ENCODE measurements at regions not wholly inside any gene's neighbourhood (a gene's known extent, or its start where the extent isn't known, plus 50 kb on each side); places are given as distances from the start of the nearest gene placed in this dataset.

GRCh38 chr6:44538131-44538806 lies 150.8 kb downstream of the CDC5L start:
- TF ChIP-seq NFIC (IDR thresholded peaks at IDR 0.05) (no peak), EGR1 (IDR thresholded peaks at IDR 0.05) (no peak), TEAD4 (IDR thresholded peaks at IDR 0.05) (no peak), YY1 (IDR thresholded peaks at IDR 0.05; ENCODE audit: low read depth) (no peak), TAF1 (IDR thresholded peaks at IDR 0.05; ENCODE audit: low read depth) (no peak), REST (IDR thresholded peaks at IDR 0.05; ENCODE audit: low read depth) (no peak), ZBTB7A (IDR thresholded peaks at IDR 0.05; ENCODE audit: low read depth) (no peak)

GRCh38 chr6:44538807-44539201 lies 151.3 kb downstream of the CDC5L start:
- no peak for TF ChIP-seq TAF1 (IDR thresholded peaks at IDR 0.05; ENCODE audit: low read depth)
- TF ChIP-seq ZBTB7A (IDR thresholded peaks at IDR 0.05; ENCODE audit: low read depth): no peak
- no peak for TF ChIP-seq MAX (IDR thresholded peaks at IDR 0.05)
- no peak for TF ChIP-seq USF1 (IDR thresholded peaks at IDR 0.05)
- TF ChIP-seq CREB1 (IDR thresholded peaks at IDR 0.05; ENCODE audit: low read depth): no peak
- TF ChIP-seq REST (IDR thresholded peaks at IDR 0.05; ENCODE audit: low read depth): no peak
- TF ChIP-seq EGR1 (IDR thresholded peaks at IDR 0.05): no peak
- no peak for TF ChIP-seq FOXM1 (IDR thresholded peaks at IDR 0.05; ENCODE audit: borderline replicate concordance, low read depth)
- no peak for TF ChIP-seq YY1 (IDR thresholded peaks at IDR 0.05; ENCODE audit: low read depth)
- TF ChIP-seq CEBPB (IDR thresholded peaks at IDR 0.05): no peak
- no peak for TF ChIP-seq NFIC (IDR thresholded peaks at IDR 0.05)
- no peak for TF ChIP-seq TCF12 (IDR thresholded peaks at IDR 0.05; ENCODE audit: low read depth)
- TF ChIP-seq EP300 (IDR thresholded peaks at IDR 0.05; ENCODE audit: borderline replicate concordance): no peak
- no peak for TF ChIP-seq RAD21 (IDR thresholded peaks at IDR 0.05; ENCODE audit: low read depth)
- no peak for TF ChIP-seq TEAD4 (IDR thresholded peaks at IDR 0.05)

- TF ChIP-seq YY1 (IDR thresholded peaks at IDR 0.05; ENCODE audit: low read depth) (no peak), TAF1 (IDR thresholded peaks at IDR 0.05; ENCODE audit: low read depth) (no peak), CREB1 (IDR thresholded peaks at IDR 0.05; ENCODE audit: low read depth) (no peak), EGR1 (IDR thresholded peaks at IDR 0.05) (no peak), FOXM1 (IDR thresholded peaks at IDR 0.05; ENCODE audit: borderline replicate concordance, low read depth) (no peak), ZBTB7A (IDR thresholded peaks at IDR 0.05; ENCODE audit: low read depth) (no peak), TCF12 (IDR thresholded peaks at IDR 0.05; ENCODE audit: low read depth) (no peak), NFIC (IDR thresholded peaks at IDR 0.05) (no peak), RAD21 (IDR thresholded peaks at IDR 0.05; ENCODE audit: low read depth) (no peak), CEBPB (IDR thresholded peaks at IDR 0.05) (no peak), TEAD4 (IDR thresholded peaks at IDR 0.05) (no peak), REST (IDR thresholded peaks at IDR 0.05; ENCODE audit: low read depth) (no peak), MAX (IDR thresholded peaks at IDR 0.05) (no peak), USF1 (IDR thresholded peaks at IDR 0.05) (no peak), EP300 (IDR thresholded peaks at IDR 0.05; ENCODE audit: borderline replicate concordance) (no peak)
These were observed 152.3 kb downstream of the CDC5L start for GRCh38 chr6:44539701-44540355.

GRCh38 chr6:44540881-44541280 lies 153.4 kb downstream of the CDC5L start:
- no peak for TF ChIP-seq TCF12 (IDR thresholded peaks at IDR 0.05; ENCODE audit: low read depth)
- TF ChIP-seq ZBTB7A (IDR thresholded peaks at IDR 0.05; ENCODE audit: low read depth): no peak
- TF ChIP-seq NFIC (IDR thresholded peaks at IDR 0.05): no peak
- TF ChIP-seq CEBPB (IDR thresholded peaks at IDR 0.05): no peak
- TF ChIP-seq TEAD4 (IDR thresholded peaks at IDR 0.05): no peak
- TF ChIP-seq FOXM1 (IDR thresholded peaks at IDR 0.05; ENCODE audit: borderline replicate concordance, low read depth): no peak
- no peak for TF ChIP-seq USF1 (IDR thresholded peaks at IDR 0.05)
- no peak for TF ChIP-seq TAF1 (IDR thresholded peaks at IDR 0.05; ENCODE audit: low read depth)
- TF ChIP-seq RAD21 (IDR thresholded peaks at IDR 0.05; ENCODE audit: low read depth): no peak
- no peak for TF ChIP-seq MAX (IDR thresholded peaks at IDR 0.05)
- no peak for TF ChIP-seq EGR1 (IDR thresholded peaks at IDR 0.05)
- TF ChIP-seq EP300 (IDR thresholded peaks at IDR 0.05; ENCODE audit: borderline replicate concordance): no peak
- no peak for TF ChIP-seq REST (IDR thresholded peaks at IDR 0.05; ENCODE audit: low read depth)
